Putamen (tissue), 1 donor: ENCODE measurements at regions not wholly inside any gene's neighbourhood (a gene's known extent, or its start where the extent isn't known, plus 50 kb on each side); places are given as distances from the start of the nearest gene placed in this dataset.
"Not testable (repeated sequence)": the region's sequence is repeated elsewhere in the genome, so short reads cannot be mapped to it uniquely, and the experiment has no call there.

ENCODE experiments used
- DNase-seq: peaks from one replicate; pipeline ENCODE4 v3.0.0-alpha.2; 2016; ENCODE audit warnings: low spot score

DNA sequence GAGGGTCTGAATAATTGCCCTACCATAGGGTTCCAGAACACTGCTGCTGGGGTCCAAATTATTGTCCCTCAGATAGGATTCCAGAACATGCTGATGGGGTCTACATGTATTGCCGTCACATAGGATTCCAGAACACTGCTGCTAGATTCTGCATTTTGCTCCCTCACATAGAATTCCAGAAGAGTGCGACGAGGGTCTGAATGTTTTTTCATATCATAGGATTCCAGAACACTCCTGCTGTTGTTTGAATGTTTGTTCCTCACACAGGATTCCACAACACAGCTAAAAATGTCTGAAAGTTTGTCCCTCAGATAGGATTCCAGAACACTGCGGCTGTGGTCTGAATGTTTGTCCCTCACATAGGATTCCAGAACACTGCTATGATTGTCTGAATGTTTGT is 198.1 kb downstream of the FOXD4L6 start:
- DNase-seq: not testable (repeated sequence)

DNA sequence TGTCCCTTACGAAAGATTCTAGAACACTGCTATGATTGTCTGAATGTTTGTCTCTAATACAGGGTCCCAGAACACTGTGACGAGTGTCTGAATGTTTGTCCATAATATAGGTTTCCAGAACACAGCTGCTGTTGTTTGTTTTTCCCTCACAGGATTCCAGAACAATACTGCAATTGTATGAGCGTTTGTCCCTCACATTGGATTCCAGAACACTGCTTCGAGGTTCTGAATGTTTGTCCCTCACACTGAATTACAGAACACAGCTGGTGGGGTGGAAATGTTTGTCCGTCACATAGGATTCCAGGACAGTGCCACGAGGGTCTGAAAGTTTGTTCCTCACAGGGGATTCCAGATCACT is 199.0 kb downstream of the FOXD4L6 start:
- DNase-seq: not testable (repeated sequence)

DNA sequence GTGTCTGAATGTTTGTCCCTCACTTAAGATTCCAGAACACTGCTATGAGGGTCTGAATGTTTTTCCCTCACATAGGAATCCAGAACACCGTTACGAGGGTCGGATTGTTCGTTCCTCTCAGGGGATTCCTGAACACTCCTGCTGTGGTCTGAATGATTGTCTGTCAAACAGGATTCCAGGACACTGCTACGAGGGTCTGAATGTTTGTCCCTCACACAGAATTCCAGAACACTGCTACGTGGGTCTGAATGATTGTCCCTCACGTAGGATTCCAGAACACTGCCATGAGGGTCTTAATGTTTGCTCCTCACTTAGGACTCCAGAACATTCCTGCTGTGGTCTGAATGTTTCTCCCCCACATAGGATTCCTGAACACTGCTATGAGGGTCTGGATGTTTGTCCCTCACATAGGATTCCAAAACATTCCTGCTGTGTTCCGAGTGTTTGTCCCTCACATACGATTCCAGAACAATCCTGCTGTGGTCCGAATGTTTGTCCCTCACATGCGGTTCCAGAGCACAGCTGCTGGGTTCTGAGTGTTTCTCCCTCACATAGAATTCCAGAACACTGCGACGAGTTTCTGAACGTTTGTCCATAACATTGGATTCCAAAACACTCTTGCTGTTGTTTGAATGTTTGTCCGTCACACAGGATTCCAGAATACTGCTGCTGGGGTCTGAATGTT is 199.5 kb downstream of the FOXD4L6 start:
- no peak for DNase-seq

DNA sequence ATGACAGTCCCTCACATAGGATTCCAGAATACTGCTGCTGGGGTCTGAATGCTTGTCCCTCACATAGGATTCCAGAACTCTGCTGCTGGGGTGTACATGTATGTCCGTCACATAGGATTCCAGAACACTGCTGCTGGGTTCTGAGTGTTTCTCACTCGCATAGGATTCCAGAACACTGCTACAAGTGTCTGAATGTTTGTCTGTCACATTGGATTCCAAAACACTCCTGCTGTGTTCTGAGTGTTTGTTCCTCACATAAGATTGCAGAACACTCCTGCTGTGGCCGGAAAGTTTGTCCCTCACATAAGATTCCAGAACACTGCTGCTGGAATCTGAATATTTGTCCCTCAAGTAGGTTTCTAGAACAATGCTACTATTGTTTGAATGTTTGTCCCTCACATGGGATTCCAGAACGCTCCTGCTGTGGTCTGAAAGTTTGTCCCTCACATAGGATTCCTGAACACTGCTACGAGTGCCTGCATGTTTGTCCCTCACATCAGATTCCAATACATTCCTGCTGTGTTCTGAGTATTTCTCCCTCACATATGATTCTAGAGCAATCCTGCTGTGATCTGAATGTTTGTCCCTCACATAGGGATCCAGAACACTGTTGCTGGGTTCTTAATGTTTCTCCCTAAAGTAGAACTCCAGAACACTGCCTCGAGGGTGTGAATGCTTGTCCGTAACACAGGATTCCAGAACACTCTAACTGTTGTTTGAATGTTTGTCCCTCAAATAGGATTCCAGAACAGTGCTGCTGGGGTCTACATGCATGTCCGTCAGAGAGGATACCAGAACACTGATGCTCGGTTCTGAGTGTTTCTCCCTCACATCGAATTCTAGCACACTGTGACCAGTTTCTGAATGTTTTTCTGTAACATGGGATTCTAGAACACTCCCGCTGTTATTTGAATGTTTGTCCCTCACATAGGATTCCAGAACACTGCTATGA is 200.4 kb downstream of the FOXD4L6 start:
- DNase-seq: no peak

DNA sequence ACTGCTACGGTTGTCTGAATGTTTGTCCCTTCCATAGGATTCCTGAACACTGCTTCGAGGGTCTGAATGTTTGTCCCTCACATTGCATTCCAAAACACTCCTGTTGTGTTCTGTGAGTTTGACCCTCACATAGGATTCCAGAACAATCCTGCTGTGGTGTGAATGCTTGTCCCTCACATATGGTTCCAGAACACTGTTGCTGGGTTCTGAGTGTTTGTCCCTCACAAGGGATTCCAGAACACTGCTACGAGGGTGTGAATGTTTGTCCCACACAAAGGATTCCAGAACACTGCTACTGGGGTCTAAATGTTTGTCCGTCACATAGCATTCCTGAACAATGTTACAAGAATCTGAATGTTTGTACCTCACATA is 201.2 kb downstream of the FOXD4L6 start:
- no peak for DNase-seq

DNA sequence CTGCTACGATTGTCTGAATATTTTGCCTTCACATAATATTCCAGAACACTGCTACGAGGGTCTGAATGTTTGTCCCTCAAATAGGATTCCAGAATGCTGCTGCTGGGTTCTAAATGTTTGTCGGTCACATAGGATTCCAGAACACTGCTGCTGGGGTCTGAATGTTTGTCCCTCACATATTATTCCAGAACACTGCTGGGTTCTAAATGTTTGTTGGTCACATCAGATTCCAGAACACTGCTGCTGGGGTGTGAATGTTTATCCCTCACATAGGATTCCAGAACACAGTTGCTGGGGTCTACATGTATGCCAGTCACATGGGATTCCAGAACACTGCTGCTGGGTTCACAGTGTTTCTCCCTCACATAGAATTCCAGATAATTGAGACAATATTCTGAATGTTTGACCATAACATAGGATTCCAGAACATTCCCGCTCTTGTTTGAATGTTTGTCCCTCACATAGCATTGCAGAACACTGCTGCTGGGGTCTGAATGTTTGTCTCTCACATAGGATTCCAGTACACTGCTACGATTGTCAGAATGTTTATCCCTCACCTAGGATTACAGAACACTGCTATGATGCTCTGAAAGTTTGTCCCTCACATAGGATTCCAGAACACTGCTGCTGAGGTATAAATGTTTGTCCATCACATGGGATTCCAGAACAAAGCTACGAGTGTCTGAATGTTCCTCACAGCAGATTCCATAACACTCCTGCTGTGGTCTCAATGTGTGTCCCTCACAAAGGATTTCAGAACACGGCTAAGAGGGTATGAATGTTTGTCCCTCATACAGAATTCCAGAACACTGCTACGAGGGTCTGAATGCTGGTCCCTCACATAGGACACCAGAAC is 201.8 kb downstream of the FOXD4L6 start:
- DNase-seq: no peak

DNA sequence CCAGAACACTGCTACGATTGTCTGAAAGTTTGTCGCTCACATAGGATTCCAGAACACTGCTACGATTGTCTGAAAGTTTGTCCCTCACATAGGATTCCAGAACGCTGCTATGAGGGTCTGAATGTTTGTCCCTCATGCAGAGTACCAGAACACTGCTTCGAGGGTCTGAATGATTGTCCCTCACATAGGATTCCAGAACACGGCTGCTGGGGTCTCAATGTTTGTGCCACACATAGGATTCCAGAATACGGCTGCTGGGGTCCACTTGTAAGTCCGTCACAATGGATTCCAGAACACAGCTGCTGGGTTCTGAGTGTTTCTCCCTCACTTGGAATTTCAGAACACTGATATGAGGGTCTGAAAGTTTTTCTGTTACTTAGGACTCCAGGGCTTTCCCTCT is 203.3 kb downstream of the FOXD4L6 start:
- DNase-seq: no peak

DNA sequence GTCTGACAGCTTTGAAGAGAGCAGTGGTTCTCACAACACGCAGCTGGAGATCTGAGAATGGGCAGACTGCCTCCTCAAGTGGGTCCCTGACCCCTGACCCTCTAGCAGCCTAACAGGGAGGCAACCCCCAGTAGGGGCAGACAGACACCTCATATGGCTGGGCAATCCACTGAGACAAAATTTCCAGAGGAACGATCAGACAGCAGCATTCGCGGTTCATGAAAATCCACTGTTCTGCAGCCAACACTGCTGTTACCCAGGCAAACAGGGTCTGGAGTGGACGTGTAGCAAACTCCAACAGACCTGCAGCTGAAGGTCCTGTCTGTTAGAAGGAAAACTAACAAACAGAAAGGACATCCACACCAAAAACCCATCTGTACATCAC is 212.1 kb downstream of the FOXD4L6 start:
- DNase-seq: not testable (repeated sequence)

DNA sequence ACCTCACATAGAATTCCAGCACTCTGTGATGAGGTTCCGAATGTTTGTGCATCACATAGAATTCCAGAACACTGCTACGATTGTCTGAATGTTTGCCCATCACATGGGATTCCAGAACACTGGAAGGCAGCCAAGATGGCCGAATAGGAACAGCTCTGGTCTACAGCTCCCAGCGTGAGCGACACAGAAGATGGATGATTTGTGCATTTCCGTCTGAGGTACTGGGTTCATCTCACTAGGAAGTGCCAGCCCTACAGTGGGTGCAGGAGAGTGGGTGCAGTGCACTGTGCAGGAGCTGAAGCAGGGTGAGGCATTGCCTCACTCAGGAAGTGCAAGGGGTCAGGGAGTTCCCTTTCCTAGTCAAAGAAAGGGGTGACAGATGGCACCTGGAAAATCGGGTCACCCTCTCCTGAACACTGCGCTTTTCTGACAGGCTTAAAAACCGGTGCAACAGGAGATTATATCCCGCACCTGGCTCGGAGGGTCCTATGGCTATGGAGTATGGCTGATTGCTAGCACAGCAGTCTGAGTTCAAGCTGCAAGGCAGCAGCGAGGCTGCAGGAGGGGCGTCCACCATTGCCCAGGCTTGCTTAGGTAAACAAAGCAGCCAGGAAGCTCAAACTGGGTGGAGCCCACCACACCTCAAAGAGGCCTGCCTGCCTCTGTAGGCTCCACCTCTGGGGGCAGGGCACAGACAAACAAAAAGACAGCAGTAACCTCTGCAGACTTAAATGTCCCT is 212.7 kb downstream of the FOXD4L6 start:
- not testable (repeated sequence) for DNase-seq

DNA sequence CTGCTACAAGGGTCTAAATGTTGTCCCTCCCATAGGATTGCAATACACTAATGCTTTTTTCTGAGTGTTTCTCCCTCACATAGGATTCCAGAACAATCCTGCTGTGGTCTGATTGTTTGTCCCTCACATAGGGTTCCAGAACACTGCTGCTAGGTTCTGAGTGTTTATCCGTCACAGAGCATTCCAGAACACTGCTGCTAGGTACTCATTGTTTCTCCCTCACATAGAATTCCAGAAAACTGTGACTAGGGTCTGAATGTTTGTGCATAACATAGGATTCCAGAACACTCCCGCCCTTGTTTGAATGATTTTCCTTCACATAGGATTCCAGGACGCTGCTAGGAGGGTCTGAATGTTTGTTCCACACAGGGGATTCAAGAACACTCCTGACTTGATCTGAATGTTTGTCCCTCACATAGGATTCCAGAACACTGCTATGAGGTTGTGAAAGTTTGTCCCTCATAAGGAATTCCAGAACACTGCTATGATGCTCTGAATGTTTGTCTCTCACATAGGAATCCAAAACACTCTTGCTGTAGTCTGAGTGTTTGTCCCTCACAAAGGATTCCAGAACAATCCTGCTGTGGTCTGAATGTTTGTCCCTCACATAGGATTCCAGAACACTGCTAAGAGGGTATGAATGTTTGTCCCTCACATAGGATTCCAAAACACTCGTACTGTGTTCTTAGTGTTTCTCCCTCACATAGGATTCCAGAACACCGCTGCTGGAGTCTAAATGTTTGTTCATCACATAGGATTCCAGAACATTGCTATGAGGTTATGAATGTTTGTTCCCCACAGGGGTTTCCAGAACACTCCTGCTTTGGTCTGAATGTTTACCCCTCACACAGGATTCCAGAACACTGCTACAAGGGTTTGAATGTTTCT is 213.5 kb downstream of the FOXD4L6 start:
- DNase-seq: no peak

DNA sequence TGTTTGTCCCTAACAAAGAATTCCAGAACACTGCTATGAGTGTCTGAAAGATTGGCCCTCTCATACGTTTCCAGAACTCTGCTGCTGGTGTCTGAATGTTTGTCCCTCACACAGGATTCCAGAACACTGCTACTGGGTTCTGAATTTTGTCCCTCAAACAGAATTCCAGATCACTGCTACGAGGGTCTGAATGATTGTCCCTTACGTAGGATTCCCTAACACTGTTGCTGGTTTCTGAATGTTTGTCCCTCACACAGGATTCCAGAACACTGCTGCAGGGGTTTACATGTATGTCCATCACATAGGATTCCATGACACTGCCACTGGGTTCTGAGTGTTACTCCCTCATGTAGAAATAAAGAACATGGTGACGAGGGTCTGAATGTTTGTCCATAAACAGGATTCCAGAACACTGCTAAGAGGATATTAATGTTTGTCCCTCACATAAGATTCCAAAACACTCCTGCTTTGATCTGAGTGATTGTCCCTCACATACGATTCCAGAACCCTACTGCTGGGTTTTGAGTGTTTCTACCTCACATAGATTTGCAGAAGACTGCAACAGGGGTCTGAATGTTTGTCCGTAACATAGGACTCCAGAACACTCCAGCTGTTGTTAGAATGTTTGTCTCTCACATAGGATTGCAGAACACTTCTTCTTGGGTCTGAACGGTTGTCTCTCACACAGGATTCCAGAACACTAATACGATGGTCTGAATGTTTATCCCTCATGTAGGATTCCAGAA is 214.4 kb downstream of the FOXD4L6 start:
- DNase-seq: no peak

DNA sequence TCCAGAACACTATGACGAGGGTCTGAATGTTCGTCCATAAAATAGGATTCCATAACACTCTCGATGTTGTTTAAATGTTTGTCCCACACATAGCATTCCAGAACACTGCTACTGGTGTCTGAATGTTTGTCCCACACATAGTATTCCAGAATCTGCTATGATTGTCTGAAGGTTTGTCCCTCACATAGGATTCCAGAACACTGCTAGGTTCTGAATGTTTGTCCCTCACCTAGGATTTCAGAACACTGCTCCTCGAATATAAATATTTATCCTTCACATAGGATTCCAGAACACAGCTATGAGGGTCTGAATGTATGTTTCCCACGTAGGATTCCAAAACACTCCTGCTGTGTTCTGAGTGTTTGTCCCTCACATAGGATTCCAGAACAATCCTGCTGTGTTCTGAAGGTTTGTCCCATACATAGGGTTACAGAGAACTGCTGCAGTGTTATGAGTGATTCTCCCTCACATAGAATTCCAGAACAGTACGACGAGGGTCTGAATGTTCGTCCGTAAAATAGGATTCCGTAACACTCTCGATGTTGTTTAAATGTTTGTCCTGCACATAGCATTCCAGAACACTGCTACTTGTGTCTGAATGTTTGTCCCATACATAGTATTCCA is 215.3 kb downstream of the FOXD4L6 start:
- no peak for DNase-seq

DNA sequence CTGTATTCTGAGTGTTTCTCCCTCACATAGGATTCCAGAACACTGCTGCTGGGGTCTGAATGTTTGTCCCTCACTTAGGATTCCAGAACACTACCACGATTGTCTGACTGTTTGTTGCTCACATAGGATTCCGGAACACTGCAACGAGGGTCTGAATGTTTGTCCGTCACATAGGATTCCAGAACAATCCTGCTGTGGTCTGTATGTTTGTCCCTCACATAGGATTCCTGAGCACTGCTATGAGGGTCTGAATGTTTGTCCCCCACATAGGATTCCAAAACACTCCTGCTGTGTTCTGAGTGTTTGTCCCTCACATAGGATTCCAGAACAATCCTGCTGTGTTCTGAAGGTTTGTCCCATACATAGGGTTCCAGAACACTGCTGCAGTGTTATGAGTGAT is 215.8 kb downstream of the FOXD4L6 start:
- not testable (repeated sequence) for DNase-seq

DNA sequence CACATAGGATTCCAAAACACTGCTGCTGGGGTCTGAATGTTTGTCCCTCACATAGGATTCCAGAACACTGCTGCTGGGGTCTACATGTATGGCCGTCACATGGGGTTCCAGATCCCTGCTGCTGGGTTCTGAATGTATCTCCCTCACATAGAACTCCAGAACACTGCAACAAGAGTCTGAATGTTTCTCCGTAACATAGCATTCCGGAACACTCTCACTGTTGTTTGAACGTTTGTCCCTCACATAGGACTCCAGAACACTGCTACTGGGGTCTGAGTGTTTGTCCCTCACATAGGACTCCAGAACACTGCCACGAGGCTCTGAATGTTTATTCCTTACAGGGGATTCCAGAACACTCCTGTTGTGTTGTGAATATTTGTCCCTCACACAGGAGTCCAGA is 216.8 kb downstream of the FOXD4L6 start:
- no peak for DNase-seq

DNA sequence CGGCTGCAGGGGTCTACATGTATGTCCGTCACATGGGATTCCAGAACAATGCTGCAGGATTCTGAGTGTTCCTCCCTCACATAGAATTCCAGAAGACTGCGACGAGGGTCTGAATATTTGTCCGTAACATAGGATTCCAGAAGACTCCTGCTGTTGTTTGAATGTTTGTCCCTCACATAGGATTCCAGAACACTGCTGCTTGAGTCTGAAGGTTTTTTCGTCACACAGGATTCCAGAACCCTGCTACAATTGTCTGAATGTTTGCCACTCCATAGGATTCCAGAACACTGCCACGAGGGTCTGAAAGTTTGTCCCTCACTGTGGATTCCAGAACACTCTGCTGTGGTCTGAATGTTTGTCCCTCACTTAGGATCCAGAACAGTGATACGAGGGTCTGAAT is 217.5 kb downstream of the FOXD4L6 start:
- DNase-seq: not testable (repeated sequence)

DNA sequence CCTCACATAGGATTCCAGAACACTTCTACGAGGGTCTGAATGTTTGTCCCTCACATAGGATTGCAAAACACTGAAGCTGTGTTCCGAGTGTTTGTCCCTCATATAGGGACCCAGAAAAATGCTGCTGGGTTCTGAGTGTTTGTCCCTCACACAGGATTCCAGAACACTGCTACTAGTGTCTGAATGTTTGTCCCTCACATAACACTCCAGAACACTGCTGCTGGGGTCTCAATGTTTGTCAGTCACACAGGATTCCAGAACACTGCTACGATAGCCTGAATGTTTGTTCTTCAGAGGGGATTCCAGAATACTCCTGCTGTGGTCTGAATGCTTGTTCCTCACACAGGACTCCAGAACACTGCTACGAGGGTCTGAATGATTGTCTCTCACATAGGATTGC is 218.7 kb downstream of the FOXD4L6 start:
- DNase-seq: no peak

DNA sequence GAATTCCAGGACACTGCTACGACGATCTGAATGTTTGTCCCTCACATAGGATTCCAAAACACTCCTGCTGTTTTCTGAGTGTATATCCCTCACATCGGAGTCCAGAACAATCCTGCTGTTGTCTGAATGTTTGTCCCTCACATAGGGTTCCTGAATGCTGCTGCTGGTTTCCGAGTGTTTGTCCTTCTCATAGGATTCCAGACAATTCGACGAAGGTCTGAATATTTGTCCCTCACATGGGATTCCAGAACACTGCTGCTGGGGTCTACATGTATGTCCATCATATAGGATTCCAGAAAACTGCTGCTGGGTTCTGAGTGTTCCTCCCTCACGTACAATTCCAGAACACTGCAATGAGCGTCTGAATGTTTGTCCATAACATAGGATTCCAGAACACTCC is 219.4 kb downstream of the FOXD4L6 start:
- not testable (repeated sequence) for DNase-seq

DNA sequence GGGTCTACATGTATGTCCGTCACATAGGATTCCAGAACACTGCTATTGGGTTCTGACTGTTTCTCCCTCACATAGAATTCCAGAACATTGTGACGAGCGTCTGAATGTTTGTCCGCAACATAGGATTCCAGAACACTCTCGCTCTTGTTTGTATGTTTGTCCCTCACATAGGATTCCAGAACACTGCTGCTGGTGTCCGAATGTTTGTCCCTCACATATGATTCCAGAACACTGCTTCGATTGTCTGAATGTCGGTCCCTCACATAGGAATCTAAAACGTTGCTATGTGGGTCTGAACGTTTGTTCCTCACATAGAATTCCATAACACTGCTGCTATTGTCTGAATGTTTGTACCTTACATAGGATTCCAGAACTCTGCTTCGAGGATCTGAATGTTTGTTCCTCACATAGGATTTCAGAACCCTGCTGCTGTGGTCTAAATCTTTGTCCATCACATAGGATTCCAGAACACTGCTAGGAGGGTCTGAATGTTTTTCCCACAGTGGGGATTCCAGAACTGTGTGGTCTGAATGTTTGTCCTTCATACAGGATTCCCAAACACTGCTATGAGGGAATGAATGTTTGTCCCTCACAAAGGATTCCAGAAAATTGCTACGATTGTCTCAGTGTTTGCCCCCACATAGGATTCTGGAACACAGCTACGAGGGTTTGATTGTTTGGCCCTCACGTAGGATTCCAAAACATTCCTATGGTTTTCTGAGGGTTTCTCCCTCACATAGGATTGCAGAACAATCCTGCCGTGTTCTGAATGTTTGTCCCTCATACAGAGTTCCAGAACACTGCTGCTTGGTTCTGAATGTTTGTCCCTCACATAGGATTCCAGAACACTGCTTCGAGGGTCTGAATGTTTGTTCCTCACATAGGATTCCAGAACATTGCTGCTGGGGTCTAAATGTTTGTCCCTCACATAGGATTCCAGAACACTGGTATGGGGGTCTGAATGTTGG is 220.5 kb downstream of the FOXD4L6 start:
- no peak for DNase-seq
